NCI-H2081 (cell line): ENCODE measurements at regions not wholly inside any gene's neighbourhood (a gene's known extent, or its start where the extent isn't known, plus 50 kb on each side); places are given as distances from the start of the nearest gene placed in this dataset.
"Not testable (repeated sequence)": the region's sequence is repeated elsewhere in the genome, so short reads cannot be mapped to it uniquely, and the experiment has no call there.

Experiments
- DNase-seq, 2 experiments: peaks; one replicate each; lab custom pipeline; 2025; lab: John Stamatoyannopoulos, UW

DNA sequence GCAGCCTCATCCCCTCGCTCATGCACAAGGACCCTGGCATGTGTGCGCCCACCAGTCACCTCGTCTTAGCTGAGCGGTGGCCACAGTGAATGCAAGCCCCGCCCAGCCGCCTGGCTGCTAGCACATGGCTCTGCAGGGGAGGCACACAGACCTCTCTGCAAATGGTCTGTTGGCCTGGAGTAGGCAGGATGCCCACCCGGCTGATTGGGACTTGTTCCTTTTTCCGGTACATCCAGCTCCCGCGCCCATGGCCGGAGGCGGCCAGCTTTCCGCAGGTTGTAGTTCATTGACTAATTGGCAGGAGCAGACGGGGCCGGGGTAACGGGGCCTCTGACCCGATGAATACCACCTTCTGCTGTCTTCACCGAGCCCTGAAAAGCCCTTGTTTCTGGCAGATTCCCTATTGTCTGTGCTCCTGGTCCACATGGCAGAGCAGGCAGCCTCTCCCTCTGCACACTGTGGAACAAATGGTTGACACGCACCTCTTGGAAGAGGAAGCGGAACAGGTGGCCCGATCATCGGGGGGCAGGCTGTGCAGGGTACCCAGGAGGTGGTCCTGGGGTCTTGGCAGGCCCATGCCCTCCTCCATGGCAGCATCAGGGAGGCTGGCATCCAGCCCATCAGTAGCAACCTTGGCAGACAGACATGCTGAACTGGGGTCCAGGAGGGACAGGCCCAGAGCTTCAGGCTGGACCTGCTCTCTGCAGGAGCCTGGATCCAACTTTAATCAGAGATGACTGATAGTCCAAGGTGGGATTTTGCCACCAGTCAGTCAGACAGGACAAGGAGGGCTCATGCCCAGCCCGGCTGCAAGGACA, 1512.0 kb downstream of the BRD1 start:
- DNase-seq: no peak

DNA sequence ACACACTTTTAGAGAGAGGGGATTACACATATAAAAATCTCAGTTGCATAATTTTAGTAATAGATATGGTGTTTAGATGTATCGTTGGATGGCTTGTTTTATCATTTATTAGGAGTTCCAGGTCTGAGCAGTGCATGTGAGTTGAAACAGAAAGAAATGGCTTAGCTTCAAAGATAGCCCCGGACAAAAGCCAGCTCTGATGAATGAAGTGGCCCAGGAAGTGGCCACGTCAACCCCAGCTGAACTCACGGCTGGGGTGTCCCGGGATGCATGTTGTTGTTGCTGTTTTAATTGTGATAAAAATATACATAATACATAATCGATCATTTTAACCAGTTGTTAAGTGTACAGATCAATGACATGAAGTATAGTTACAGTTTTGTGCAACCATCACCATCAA, 1513.6 kb downstream of the BRD1 start:
- no peak for DNase-seq

DNA sequence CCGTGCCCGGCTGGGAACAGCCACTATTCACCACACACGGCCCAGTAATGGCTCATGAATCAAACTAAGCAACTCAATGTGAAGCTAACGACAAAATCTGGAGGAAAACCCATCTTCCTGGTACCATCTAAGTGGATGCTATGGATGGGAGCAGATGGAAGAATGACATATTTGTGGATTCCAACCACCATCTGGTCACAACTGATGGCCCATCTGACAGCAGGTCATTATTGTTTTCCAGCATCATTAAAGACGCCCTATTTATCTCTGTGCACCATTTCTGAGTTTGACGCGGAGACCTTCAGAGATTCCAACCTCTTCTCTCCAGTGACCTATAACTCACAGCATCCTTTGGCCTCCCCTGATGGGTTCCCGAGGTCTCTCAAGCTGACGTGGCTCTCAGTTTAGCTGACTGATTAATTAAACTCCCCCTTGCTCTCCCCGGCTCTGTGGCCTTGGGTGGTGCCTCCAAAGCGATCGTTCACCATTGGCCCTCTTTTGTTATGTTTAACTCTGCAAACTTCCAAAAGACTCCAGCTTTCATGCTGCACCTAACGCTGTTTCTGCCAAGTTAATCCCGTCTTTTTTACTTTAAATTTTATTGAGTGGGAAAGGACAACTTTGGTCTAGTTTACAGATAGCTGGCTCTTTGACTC, 1514.4 kb downstream of the BRD1 start:
- no peak for DNase-seq

DNA sequence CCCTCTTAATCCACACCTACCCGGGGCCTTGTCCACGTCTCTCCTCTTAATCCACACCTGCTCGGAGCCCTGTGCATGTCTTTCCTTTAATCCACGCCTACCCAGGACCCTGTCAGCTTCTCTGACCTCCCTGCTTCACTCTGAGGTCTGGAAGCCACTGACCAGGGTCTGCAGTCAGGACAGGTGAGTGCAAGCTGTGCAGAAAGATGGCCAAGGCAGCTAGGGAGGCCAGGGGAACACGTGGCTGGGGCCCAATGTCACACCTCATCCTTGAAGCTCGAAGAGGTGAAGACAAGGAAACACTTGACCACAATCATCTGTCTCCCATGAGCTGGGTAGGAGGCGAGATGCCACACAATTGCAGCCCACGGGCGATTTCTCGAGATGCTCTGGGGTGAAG, 1516.9 kb downstream of the BRD1 start:
- no peak for DNase-seq

DNA sequence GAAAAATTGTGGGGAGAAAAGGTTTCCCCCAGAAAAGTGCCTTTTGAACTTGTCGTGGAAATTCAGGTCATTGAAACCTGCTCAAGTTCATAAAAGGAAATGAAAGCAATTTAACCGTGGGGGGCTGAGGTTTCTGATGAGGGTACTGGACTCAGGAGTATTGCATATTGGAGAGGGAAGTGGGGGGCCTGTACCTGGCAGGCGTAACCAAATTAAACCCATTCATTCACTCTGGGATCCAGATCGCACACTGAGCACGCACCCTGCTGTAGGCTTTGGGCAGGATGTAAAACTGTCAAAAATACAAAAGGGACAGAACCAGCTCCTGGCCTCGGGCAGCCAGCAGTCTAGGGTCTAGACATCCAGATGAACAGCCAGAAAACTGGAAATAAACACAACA, 1517.4 kb downstream of the BRD1 start:
- DNase-seq: no peak

DNA sequence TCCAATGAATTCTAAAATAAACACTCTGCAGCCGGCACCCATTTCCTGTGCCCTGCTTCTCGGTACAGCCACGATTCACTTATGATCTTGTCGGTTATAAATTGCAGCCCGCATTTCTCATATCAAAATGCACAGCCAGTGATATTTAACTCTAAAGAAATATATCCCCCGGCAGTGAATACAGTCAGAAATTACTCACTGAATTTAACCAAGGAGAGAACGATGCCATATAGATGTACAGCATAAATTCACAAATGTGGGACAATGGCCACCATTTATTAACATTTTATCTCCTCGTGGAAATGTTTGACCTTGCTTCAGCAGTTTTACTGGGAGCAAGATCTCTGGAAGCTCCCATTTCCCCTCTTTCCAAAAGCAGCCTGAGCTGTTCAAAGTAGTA, 1517.8 kb downstream of the BRD1 start:
- no peak for DNase-seq

DNA sequence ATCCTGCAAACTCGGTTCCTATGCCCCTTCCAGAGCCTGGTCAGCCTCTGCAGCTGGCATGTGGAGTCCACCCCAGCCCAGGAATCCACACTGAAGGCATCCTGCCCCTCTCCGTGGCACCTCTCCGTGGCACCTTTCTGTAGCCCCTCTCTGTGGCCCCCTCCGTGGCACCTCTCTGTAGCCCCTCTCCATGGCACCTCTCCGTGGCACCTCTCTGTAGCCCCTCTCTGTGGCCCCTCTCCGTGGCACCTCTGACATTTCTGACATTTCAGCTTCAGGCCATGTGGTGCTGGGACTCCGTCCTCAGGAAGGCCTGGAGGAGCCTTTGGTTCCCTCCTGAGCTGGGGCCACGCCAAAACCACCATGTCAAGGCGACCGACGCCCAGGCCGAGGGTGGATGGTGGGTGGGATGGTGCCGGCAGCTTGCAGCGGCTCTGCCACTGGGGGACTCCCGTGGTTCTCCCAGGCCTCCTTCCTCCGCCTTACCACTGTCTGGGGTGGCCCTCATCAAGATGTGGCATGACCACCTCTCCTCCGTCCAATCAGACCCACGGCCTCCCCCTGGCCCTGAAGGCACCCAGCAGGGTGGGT, 1518.5 kb downstream of the BRD1 start:
- no peak for DNase-seq

DNA sequence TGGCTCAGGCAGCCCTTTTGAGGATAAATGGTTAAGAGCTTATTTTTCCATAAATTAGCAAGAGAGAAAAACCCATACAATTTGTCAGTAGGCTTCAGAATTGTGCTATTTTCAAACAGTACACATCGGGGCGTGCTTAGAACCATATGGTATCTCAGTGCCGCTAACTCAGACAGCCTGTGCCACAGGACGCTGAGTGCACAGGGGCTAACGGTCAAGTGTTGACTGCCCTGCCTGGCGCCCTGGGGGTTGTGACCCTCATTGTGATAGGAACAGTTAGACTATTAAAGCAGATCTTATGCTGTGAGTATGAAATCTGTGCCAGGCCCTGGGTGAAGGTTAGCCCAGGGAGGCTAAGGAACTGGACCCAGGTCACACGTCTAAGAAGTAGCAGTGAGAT, 1519.7 kb downstream of the BRD1 start:
- no peak for DNase-seq

DNA sequence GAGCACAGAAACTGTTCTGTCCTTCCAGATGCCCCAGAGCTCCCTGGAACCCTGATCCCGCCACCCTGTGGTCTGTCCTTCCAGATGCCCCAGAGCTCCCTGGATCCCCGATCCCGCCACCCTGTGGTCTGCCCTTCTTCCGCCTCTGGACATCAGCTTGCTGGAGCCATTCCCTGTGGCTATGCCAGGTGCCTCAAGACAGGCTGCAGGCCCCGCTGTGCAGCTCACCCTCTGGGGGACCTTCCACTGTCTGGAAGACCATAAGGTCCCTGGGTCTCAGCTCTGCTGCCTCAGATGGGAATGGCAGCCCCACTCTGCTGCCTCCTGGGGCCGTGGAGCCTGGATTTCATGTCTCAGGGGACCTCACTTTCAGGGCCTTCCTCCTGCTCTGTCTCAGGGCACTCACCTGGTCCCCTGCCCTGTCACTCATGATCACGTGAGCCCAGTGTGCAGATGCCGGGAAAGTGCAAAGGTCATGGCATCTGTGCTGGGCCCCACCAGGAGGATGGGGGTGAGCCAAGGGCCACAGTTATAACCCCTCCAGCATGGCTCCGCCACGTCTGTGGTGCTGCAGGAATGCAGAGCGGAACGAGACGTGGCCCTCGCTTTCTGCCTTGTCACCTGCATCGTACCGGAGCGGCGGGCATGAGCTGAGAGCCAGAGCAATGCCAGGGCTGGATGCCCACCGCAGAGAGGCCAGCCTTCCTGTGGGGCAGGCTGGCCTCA, 1520.7 kb downstream of the BRD1 start:
- DNase-seq: no peak

DNA sequence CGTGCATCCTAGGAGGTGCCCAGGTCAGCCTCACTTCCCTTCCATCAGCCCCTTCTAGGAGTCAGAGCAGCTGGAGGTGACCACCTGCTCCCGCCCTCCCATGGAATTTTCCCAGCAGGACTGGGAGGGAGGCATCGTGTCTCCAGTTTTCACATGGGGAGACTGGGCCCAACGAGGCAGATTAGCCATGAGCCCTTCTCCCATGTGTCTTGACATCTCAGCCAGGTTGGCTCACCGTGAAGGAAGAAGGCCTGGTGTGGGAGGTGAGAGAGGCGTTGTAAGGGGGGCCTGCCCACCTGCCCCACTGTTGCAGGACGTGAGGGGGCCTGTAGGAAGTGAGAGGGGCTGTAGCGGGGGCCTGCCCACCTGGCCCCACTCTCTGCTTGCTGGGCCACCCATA, 1521.4 kb downstream of the BRD1 start:
- no peak for DNase-seq

DNA sequence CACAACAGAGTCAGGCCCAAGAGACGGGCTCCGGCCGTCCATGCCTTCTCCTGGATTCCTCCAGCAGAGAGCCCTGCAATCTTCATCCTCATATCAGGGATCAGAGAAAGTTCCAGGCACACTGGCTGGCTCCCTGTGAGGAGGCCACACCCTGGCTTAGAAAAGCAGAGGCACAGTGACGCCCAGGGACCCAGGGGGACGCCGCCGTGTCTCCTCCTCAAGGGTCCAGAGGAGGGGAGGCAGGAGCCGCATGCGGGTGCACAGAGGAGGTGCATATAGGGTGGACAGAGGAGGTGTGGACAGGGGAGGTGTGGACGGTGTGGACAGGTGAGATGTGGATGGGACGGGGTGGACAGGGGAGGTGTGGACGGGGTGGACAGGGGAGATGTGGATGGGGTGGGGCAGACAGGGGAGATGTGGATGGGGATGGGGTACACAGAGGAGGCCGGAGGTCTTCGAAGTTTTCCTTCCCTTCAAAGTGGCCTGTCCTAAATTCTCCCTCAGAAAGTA, 1521.9 kb downstream of the BRD1 start:
- DNase-seq: no peak

DNA sequence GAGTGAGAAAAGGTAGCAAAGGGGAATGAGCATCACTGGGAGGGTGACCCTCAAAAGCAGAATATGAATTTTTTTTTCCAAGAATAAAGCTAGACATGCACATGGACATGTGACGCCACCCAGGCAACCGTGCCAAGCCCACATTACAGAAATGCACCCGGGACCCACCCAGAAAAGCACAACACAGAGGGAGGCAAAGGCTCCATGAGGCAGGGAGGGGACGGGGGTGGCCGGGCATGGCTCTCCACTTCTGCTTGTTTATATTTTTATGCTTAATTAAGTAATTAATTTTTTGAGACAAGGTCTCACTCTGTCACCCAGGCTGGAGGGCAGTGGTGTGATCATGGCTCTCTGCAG, 1524.3 kb downstream of the BRD1 start:
- DNase-seq: no peak

DNA sequence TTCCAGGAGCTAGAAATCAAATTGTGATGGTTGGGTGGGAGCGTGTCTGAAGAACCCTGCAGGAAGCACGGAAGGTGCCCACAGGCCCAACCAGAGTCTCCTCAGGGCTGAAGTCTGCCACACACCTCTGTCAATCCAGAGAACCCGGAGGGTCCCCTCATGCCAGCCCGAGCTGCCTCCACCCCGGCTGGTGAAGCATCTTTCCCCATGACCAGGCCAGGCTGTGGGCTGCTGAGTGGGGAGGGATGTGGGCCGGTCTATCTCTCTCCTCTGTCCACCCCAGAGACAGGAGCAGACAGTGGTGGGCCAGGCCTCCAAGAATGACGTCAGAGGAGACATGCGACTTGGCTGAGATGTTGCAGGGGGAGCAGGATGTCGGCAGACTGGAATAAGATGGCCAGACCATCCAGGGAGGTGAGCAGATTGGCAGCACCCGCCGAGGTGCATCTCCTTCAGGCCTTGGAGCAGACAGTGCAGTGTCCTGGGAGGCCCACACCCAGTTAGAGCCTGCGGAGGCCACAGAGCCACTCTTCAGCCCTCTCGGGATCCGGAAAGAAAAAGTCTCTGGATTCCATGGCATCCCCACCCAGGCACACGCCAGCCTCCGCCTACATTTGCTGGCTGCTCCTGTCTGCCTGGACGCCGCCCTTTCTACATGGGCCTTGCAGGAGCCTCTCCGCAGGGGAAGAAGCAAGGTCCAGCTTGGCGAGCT, 1524.9 kb downstream of the BRD1 start:
- DNase-seq: no peak

DNA sequence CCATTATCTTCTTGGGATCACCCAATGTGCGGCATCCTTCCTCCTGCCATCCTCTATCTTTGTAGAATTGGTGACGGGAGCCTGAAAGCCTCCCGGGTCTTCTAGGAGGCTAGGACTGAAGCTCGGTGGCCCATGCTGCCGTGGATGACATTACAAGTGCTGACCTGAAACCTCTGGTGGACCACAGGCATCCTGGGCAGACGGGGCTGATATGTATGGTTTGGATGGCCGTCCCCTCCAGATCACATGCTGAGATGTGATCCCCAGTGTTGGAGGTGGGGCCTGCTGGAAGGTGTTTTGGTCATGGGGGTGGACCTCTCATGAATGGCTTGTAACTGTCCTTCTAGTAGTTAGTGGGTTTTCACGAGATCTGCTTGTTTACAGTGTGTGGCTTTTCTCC, 1525.8 kb downstream of the BRD1 start:
- no peak for DNase-seq

DNA sequence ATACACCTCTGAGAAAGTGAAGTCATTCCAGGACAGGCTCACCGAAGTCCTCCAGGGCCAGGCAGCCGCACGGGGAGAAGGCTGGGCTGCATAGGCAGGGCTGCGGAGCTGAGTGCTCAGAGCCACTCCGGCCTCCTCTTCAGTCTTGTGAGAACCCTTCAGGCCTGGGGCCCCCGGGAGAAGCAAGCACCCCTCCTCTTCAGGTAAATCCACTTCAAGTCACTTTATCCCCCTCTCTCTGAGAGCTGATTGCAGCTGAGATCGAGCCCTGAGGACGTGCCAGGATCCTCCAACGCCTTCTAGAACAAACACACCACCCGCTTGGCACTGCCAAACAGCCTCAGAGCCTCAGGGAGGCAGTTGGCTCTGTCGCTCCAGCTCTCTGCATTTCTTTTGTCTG, 1526.3 kb downstream of the BRD1 start:
- no peak for DNase-seq

DNA sequence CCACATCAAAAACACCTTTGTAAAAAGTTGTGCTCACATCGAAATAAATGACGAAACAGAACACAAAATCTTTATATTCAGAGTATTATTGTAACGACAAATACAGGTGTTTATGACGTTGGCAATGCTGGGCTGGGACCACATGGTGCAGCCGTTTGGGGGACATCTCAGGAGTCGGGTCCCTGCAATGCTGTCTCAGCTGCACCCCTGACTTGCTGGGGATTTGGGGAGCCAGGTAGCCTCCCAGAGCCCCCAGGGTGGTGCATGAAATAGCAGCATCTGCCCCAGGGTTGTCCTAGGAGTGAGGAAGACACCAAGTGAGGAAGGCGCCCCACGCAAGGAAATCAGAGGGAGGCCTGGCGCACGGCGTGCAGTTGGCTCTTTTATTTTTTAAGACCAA, 1526.8 kb downstream of the BRD1 start:
- DNase-seq: no peak

DNA sequence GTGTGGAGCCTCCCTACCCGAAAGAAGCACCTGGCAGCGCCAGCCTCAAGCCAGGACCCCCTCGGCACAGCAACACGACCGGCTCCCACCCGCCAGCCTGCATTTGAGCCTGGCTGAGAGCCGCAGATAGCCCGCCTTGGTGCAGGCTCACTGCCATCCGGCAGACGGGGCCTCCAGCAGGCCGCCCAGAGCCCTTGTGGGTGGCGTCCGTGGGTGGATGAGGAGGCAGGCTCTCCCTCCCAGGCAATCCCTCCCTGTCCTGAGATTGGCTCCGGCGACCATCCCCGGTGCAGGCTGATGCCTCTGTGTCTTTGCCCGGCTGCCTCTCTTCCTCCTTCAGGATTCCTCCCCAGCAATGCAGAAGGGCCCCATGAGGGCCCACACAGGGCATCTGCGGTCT, 1527.9 kb downstream of the BRD1 start:
- no peak for DNase-seq

DNA sequence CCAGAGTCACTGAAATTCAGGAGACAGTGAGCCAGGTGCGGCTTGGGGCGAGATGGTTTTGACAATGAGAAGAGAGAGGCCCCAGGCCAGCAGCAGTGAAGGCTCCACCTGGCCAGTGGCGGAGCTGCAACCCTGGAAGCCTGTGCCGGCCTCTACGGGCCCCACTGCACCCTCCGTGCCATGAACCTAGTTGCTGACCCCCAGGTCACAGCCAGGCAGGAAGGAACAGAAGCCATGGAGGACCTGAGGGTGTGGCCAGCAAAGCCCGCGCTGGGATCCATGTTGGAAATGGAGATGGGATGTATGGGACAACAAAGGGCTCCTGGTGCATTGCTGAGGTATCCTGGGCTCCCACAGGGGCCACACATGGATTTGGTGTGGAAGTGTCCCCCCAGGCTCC, 1528.5 kb downstream of the BRD1 start:
- DNase-seq: no peak

DNA sequence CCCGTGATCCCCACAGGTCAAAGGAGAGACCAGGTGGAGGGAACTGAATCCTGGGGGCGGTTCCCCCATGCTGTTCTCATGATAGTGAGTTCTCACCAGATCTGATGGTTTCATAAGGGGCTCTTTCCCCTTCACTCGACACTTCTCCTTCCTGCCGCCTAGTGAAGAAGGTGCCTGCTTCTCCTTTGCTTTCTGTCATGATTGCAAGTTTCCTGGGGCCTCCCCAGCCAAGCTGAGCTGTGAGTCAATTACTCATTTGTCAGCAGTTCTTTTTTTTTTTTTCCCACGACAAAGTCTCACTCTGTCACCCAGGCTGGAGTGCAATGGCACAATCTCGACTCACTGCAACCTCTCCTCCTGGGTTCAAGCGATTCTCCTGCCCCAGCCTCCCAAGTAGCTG, 1530.4 kb downstream of the BRD1 start:
- DNase-seq: no peak

DNA sequence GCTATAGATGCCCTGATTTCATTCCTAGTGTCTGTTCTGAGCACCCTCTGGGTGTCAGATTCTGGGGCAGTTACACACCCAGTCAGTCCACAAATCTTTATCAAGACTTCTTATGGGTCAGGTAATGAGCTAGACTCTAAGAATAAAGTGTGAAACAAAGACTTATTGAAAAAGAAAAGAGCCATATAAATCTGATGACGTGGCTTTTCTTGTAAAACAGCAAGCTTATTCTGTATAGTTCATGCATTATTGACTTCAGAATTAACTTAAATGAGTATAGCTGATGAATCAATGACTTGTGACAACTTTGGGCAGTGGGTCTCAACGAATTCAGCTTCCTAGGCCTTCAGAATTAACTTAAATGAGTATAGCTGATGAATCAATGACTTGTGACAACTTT, 1527.5 kb downstream of the TBC1D22A start:
- DNase-seq: not testable (repeated sequence)

DNA sequence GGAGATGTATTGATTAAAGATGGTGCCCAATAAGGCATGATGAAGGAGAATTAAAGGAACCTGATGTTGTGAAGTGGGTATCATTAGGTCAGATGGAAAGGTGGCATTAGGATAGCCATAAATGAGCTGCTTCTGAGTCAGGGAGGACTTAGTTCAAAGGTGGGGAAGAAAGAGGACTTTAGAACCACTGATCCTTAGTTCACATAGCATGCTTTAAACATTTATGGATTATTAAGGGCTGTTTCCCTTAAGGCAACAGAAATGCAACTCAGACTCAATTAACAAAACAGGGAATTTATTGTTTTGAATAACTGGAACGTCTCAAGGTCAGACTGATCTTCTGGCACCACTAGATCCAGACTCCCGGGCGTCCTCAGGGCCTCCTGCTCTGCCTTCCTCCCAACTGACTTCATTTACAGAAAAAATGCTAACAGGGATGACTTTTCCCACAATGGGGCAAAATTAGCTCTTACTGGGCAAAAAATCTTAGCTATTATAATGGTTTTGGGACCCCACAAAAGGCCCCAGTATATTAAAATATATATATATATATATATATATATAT, 1526.0 kb downstream of the TBC1D22A start:
- no peak for DNase-seq

DNA sequence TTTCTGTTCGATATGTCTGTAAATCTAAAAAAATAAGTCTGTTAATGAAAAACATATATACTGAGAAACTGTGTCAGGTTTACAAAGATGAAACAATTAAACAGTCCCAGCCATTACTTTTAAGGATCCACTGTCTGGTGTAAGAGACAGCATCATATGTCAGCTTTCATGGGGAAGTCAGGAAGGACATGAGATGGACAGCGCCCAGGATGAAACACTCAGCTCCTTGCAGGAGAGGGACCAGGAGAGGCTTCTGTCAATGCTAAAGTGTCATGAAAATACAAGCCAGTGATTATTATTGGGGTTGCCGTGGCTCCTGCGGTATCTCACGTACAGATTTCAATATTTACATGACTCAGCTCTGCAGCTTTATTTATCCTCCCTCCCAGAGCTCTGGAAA, 1524.6 kb downstream of the TBC1D22A start:
- DNase-seq: no peak
